H9 (cell line): ENCODE measurements at regions not wholly inside any gene's neighbourhood (a gene's known extent, or its start where the extent isn't known, plus 50 kb on each side); places are given as distances from the start of the nearest gene placed in this dataset.

ENCODE experiments used
- DNase-seq: peaks from one replicate; pipeline ENCODE4 v3.0.0-alpha.2; 2017
- H2AFZ ChIP-seq: one replicate; pipeline ENCODE4 v1.6.1; 2013; ENCODE audit warnings: mild to moderate bottlenecking, low read length, control low read depth, moderate library complexity
- H2AK5ac ChIP-seq: 2 replicates; pipeline ENCODE4 v1.6.1; 2013; ENCODE audit warnings: low read length, control low read depth, mixed read lengths; ENCODE audit not compliant: insufficient read length
- H2BK120ac ChIP-seq: one replicate; pipeline ENCODE4 v1.6.1; 2013; ENCODE audit warnings: low read depth, mild to moderate bottlenecking, low read length, control low read depth, inconsistent platforms; ENCODE audit not compliant: poor library complexity, severe bottlenecking
- H2BK12ac ChIP-seq: 2 replicates; pipeline ENCODE4 v1.6.1; 2013; ENCODE audit warnings: low read length, control low read depth, mixed read lengths, low read depth; ENCODE audit not compliant: insufficient read length
- H2BK15ac ChIP-seq: 2 replicates; pipeline ENCODE4 v1.6.1; 2013; ENCODE audit warnings: low read depth, low read length, control low read depth
- H2BK20ac ChIP-seq: one replicate; pipeline ENCODE4 v1.6.1; 2013; ENCODE audit warnings: low read depth, mild to moderate bottlenecking, low read length, control low read depth, inconsistent platforms; ENCODE audit not compliant: poor library complexity, severe bottlenecking
- H2BK5ac ChIP-seq: 2 replicates; pipeline ENCODE4 v1.6.1; 2013; ENCODE audit warnings: low read length, control low read depth, mixed read lengths; ENCODE audit not compliant: insufficient read length
- H3K14ac ChIP-seq: 2 replicates; pipeline ENCODE4 v1.6.1; 2013; ENCODE audit warnings: low read length, control low read depth; ENCODE audit not compliant: insufficient read depth
- H3K18ac ChIP-seq: 2 replicates; pipeline ENCODE4 v1.6.1; 2013; ENCODE audit warnings: low read depth, mild to moderate bottlenecking, mixed read lengths, low read length, control low read depth; ENCODE audit not compliant: insufficient read length
- H3K23ac ChIP-seq: 2 replicates; pipeline ENCODE4 v1.6.1; 2013; ENCODE audit warnings: low read length, control low read depth, mixed read lengths, low read depth; ENCODE audit not compliant: insufficient read length
- H3K23me2 ChIP-seq: 2 replicates; pipeline ENCODE4 v1.6.1; 2013; ENCODE audit warnings: low read depth, mild to moderate bottlenecking, mixed read lengths, low read length, control low read depth; ENCODE audit not compliant: insufficient read length, poor library complexity, severe bottlenecking
- H3K27ac ChIP-seq: 2 replicates; pipeline ENCODE4 v1.5.1; 2013; ENCODE audit warnings: low read length, control low read depth, mixed read lengths, low read depth; ENCODE audit not compliant: insufficient read length
- H3K27me3 ChIP-seq: 2 replicates; pipeline ENCODE4 v1.6.1; 2013; ENCODE audit warnings: low read length, control low read depth, inconsistent platforms; ENCODE audit not compliant: insufficient read depth
- H3K4ac ChIP-seq: 2 replicates; pipeline ENCODE4 v1.6.1; 2013; ENCODE audit warnings: low read depth, mild to moderate bottlenecking, control low read depth, inconsistent platforms, low read length, moderate library complexity
- H3K4me1 ChIP-seq: 2 replicates; pipeline ENCODE4 v1.6.1; 2013; ENCODE audit warnings: low read length, control low read depth, inconsistent platforms; ENCODE audit not compliant: insufficient read depth
- H3K4me2 ChIP-seq: 2 replicates; pipeline ENCODE4 v1.6.1; 2013; ENCODE audit warnings: low read length, control low read depth, mixed read lengths; ENCODE audit not compliant: insufficient read length, insufficient read depth
- H3K56ac ChIP-seq: 2 replicates; pipeline ENCODE4 v1.6.1; 2013; ENCODE audit warnings: low read depth, mild to moderate bottlenecking, mixed read lengths, low read length, control low read depth; ENCODE audit not compliant: insufficient read length
- H3K79me1 ChIP-seq: 2 replicates; pipeline ENCODE4 v1.6.1; 2013; ENCODE audit warnings: low read depth, mild to moderate bottlenecking, moderate library complexity, low read length, control low read depth, inconsistent platforms; ENCODE audit not compliant: insufficient read depth, poor library complexity, severe bottlenecking
- H3K79me2 ChIP-seq: 2 replicates; pipeline ENCODE4 v1.6.1; 2013; ENCODE audit warnings: low read length, control low read depth, inconsistent platforms; ENCODE audit not compliant: insufficient read depth
- H3K9ac ChIP-seq: 2 replicates; pipeline ENCODE4 v1.6.1; 2013; ENCODE audit warnings: low read length, control low read depth, mixed read lengths; ENCODE audit not compliant: insufficient read length; ENCODE audit errors: extremely low read depth
- H3K9me3 ChIP-seq: one replicate; pipeline ENCODE4 v1.6.1; 2013; ENCODE audit warnings: low read depth, low read length, inconsistent platforms; ENCODE audit not compliant: control insufficient read depth
- H3T11ph ChIP-seq: one replicate; pipeline ENCODE4 v1.6.1; 2013; ENCODE audit warnings: mild to moderate bottlenecking, low read length, control low read depth, inconsistent platforms
- H4K20me1 ChIP-seq: one replicate; pipeline ENCODE4 v1.6.1; 2013; ENCODE audit not compliant: control insufficient read depth, insufficient read length, insufficient read depth
- H4K5ac ChIP-seq: 2 replicates; pipeline ENCODE4 v1.6.1; 2013; ENCODE audit warnings: low read depth, mild to moderate bottlenecking, mixed read lengths, low read length, control low read depth; ENCODE audit not compliant: insufficient read length
- H4K8ac ChIP-seq: replicated peaks from 2 replicates; pipeline ENCODE4 v1.6.1; 2013; ENCODE audit warnings: low read length, control low read depth, mixed read lengths, low read depth; ENCODE audit not compliant: insufficient read length
- H4K91ac ChIP-seq: 2 replicates; pipeline ENCODE4 v1.6.1; 2013; ENCODE audit warnings: low read depth, mild to moderate bottlenecking, moderate library complexity, mixed read lengths, low read length, control low read depth; ENCODE audit not compliant: insufficient read length
- H3K27ac Mint-ChIP-seq, 3 experiments: 2 replicates in 2 of 3; 3 replicates in 1 of 3; pipeline ENCODE4 v1.8.0; 2020 to 2021; ENCODE audit warnings: mixed read lengths in 3 of 3, mild to moderate bottlenecking in 1 of 3, moderate library complexity in 1 of 3
- H3K27me3 Mint-ChIP-seq: 2 replicates; pipeline ENCODE4 v1.8.0; 2021; ENCODE audit warnings: low read depth, mild to moderate bottlenecking, moderate library complexity, mixed read lengths
- H3K36me3 Mint-ChIP-seq, 3 experiments: 2 replicates in 2 of 3; 3 replicates in 1 of 3; pipeline ENCODE4 v1.8.0; 2020 to 2021; ENCODE audit warnings: low read depth in 3 of 3, mixed read lengths in 3 of 3; ENCODE audit not compliant: insufficient read depth in 1 of 3
- H3K4me1 Mint-ChIP-seq, 2 experiments: 2 replicates each; pipeline ENCODE4 v1.8.0; 2020; ENCODE audit warnings: mixed read lengths in 2 of 2
- H3K4me3 Mint-ChIP-seq, 2 experiments: 2 replicates in 1 of 2; 3 replicates in 1 of 2; pipeline ENCODE4 v1.8.0; 2020 to 2021; ENCODE audit warnings: mild to moderate bottlenecking in 2 of 2, mixed read lengths in 2 of 2, moderate library complexity in 1 of 2
- H3K9me3 Mint-ChIP-seq, 2 experiments: 2 replicates in 1 of 2; 3 replicates in 1 of 2; pipeline ENCODE4 v1.8.0; 2020; ENCODE audit warnings: mild to moderate bottlenecking in 2 of 2, mixed read lengths in 2 of 2, moderate library complexity in 1 of 2
- WGBS: extraction: QIAGEN DNeasy Blood & Tissue Kit; methylation state at CpG from one replicate; pipeline ENCODE4 v1.1.7; 2013; ENCODE audit warnings: missing lambda C conversion rate, low lambda C conversion rate, mixed read lengths; ENCODE audit not compliant: insufficient read length; ENCODE audit errors: extremely low coverage; 5-methylcytosine and 5-hydroxymethylcytosine counted together
- TF ChIP-seq, protein P1 (sequence below): fragments of 200-600 bp; sonication (generic); conservative IDR thresholded peaks from 3 replicates; pipeline ENCODE4 v1.8.0; 2021; ENCODE audit warnings: antibody characterized with exemption, mild to moderate bottlenecking

DNA sequence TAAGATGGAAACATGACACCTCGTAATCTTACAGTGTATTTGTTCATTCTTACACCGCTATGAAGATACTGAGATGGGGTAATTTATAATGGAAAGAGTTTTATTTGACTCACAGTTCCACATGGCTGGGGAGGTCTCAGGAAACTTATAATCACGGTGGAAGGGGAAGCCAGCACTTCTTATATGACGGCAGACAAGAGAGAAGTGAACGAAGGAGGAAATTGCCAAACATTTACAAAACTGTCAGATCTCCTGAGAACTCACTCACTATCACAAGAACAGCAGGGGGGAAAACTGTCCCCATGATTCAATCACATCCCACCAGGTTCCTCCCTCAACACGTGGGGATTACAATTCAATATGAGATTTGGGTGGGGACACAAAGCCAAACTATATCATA, 282.3 kb downstream of the HGF start:
- Histone ChIP-seq H2BK12ac (no peak overlapping the region), H4K5ac (no peak overlapping the region), H3K79me2 (no peaks in the 10 kb centered on the region), H3K23me2 (no peaks in the 10 kb centered on the region), H3K79me1 (no peaks in the 10 kb centered on the region), H3K14ac (no peak overlapping the region), H4K91ac (no peak overlapping the region), H3T11ph (no peak overlapping the region), H3K9me3 (no peaks in the 10 kb centered on the region), H4K20me1 (no peaks in the 10 kb centered on the region), H3K23ac (no peak overlapping the region), H3K27ac (no peak overlapping the region), H3K4me2 (no peak overlapping the region), H3K18ac (no peak overlapping the region), H2BK20ac (no peak overlapping the region), H4K8ac (no peak overlapping the region), H3K9ac (no peak overlapping the region), H2BK5ac (no peak overlapping the region), H2AK5ac (no peak overlapping the region), H2AFZ (no peak overlapping the region), H2BK120ac (no peak overlapping the region), H3K4me1 (no peaks in the 10 kb centered on the region), H3K27me3 (no peaks in the 10 kb centered on the region), H2BK15ac (no peak overlapping the region), H3K56ac (no peak overlapping the region), H3K4ac (no peak overlapping the region)
- no peaks in the 10 kb centered on the region for H3K27me3 Mint-ChIP-seq
- no peak overlapping the region for H3K4me3 Mint-ChIP-seq
- H3K9me3 Mint-ChIP-seq, result no peaks in the 10 kb centered on the region
- no peak for DNase-seq
- no CpG with 5 or more reads among the region's 6 CpGs for WGBS
- H3K4me1 Mint-ChIP-seq, result peaks cover 11 to 20% of the 10 kb centered on the region in 2 experiments
- no peaks in the 10 kb centered on the region; a peak in 1 of 7 replicates for H3K36me3 Mint-ChIP-seq
- H3K27ac Mint-ChIP-seq, result no peak overlapping the region
- TF ChIP-seq, protein P1, sequence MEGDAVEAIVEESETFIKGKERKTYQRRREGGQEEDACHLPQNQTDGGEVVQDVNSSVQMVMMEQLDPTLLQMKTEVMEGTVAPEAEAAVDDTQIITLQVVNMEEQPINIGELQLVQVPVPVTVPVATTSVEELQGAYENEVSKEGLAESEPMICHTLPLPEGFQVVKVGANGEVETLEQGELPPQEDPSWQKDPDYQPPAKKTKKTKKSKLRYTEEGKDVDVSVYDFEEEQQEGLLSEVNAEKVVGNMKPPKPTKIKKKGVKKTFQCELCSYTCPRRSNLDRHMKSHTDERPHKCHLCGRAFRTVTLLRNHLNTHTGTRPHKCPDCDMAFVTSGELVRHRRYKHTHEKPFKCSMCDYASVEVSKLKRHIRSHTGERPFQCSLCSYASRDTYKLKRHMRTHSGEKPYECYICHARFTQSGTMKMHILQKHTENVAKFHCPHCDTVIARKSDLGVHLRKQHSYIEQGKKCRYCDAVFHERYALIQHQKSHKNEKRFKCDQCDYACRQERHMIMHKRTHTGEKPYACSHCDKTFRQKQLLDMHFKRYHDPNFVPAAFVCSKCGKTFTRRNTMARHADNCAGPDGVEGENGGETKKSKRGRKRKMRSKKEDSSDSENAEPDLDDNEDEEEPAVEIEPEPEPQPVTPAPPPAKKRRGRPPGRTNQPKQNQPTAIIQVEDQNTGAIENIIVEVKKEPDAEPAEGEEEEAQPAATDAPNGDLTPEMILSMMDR, result no peak
